ENCODE measurements at regions not wholly inside any gene's neighbourhood (a gene's known extent, or its start where the extent isn't known, plus 50 kb on each side); places are given as distances from the start of the nearest gene placed in this dataset.
A peak's percentile ranks its signal among the peaks of the same experiment; 100 is the strongest.

- Histone ChIP-seq H3K36me3 (ENCODE audit: control insufficient read depth, insufficient read depth, low read length) (no peaks in the 10 kb centered on the region), H3K4me1 (ENCODE audit: control insufficient read depth, insufficient read depth, low read length) (0 out of 2 replicates have a peak, but pooled peaks cover 1% of the 10 kb centered on the region), H3K27me3 (ENCODE audit: control insufficient read depth, insufficient read depth, low read length) (no peaks in the 10 kb centered on the region), H3K9me3 (ENCODE audit: control insufficient read depth, insufficient read depth, low read length) (no peaks in the 10 kb centered on the region), H3K27ac (ENCODE audit: low read length) (no peak overlapping the region), H3K4me3 (ENCODE audit: low read length) (no peak overlapping the region)
- DNase-seq (ENCODE audit: low read depth, low spot score): no peak
- no CpG with 5 or more reads among the region's 1 CpG for WGBS (ENCODE audit: insufficient coverage, insufficient read length)
Measured at GRCh38 chr14:22018890-22019289, 345.3 kb upstream of the OR4E1 start.

DNA sequence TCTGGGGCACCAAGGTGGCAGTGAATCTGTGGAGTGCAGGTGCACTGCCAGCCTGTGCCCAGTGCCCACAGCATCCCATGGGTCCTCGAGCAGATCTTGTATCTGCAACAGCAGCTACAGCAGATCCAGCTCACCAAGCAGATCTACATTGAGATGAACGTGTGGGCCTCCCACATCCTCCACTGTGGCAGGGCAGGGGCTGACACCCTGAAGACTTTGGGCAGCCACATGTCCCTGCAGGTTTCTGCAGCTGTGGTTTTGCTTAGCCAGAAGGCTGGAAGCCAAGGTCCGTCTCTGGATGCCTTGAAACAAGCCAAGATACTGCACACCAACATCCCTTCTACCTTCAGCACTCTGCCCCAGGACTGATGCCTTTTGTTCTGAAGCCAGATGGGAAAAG, 338.8 kb upstream of the OR4E1 start:
- no peaks in the 10 kb centered on the region for H3K4me1 ChIP-seq (ENCODE audit: control insufficient read depth, insufficient read depth, low read length)
- no peaks in the 10 kb centered on the region for H3K9me3 ChIP-seq (ENCODE audit: control insufficient read depth, insufficient read depth, low read length)
- no CpG with 5 or more reads among the region's 3 CpGs for WGBS (ENCODE audit: insufficient coverage, insufficient read length)
- DNase-seq (ENCODE audit: low read depth, low spot score): no peak
- H3K27me3 ChIP-seq (ENCODE audit: control insufficient read depth, insufficient read depth, low read length): no peaks in the 10 kb centered on the region
- H3K4me3 ChIP-seq (ENCODE audit: low read length): no peak overlapping the region
- no peak overlapping the region for H3K27ac ChIP-seq (ENCODE audit: low read length)
- H3K36me3 ChIP-seq (ENCODE audit: control insufficient read depth, insufficient read depth, low read length): no peaks in the 10 kb centered on the region

- H3K27ac ChIP-seq (ENCODE audit: low read length): no peak overlapping the region
- DNase-seq (ENCODE audit: low read depth, low spot score): no peak
- H3K4me1 ChIP-seq (ENCODE audit: control insufficient read depth, insufficient read depth, low read length): no peaks in the 10 kb centered on the region
- no peaks in the 10 kb centered on the region for H3K27me3 ChIP-seq (ENCODE audit: control insufficient read depth, insufficient read depth, low read length)
- no CpG with 5 or more reads among the region's 2 CpGs for WGBS (ENCODE audit: insufficient coverage, insufficient read length)
- H3K9me3 ChIP-seq (ENCODE audit: control insufficient read depth, insufficient read depth, low read length): no peaks in the 10 kb centered on the region
- no peaks in the 10 kb centered on the region for H3K36me3 ChIP-seq (ENCODE audit: control insufficient read depth, insufficient read depth, low read length)
- H3K4me3 ChIP-seq (ENCODE audit: low read length): no peak overlapping the region
Measured at GRCh38 chr14:22011253-22011642, 337.6 kb upstream of the OR4E1 start.

DNA sequence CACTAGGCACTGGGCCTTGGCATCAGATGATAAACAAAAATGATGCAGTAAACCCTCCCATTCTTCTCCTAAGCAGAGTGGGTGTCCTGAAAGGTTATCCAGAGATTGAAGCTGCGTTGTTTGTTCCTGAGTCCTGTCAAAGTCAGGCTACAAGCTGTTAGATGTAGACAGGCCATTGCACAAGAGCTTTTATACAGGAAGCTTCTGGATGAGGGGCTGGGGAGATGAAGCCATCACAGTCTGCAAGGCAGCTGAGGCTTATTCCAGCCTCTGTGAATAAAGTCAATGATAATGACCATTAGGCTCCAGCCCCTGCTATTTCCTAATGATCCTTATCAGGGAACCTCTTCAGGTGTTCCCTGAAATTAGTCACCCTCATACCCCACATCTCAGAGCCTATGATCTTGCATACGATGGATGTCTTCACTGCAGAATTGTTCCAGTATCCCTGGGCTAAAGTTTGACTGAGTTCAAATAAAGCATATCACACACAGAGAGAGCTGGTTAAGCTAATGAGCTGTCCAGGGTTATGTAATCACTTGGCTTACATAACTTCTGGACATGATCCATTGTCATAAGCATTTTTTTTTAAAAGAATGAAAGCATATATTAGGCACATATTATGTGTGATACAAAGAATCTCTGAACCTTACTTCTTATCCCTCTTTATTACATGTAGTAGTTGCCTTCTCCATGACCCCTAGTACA, 337.1 kb upstream of the OR4E1 start:
- Histone ChIP-seq H3K36me3 (ENCODE audit: control insufficient read depth, insufficient read depth, low read length) (no peaks in the 10 kb centered on the region), H3K4me3 (ENCODE audit: low read length) (no peak overlapping the region), H3K4me1 (ENCODE audit: control insufficient read depth, insufficient read depth, low read length) (no peaks in the 10 kb centered on the region), H3K27ac (ENCODE audit: low read length) (no peak overlapping the region), H3K27me3 (ENCODE audit: control insufficient read depth, insufficient read depth, low read length) (no peaks in the 10 kb centered on the region), H3K9me3 (ENCODE audit: control insufficient read depth, insufficient read depth, low read length) (no peaks in the 10 kb centered on the region)
- no peak for DNase-seq (ENCODE audit: low read depth, low spot score)
- no CpG with 5 or more reads among the region's 2 CpGs for WGBS (ENCODE audit: insufficient coverage, insufficient read length)

- WGBS (ENCODE audit: insufficient coverage, insufficient read length): no CpG with 5 or more reads among the region's 1 CpG
- H3K27me3 ChIP-seq (ENCODE audit: control insufficient read depth, insufficient read depth, low read length): no peaks in the 10 kb centered on the region
- DNase-seq (ENCODE audit: low read depth, low spot score): no peak
- no peak overlapping the region for H3K4me3 ChIP-seq (ENCODE audit: low read length)
- H3K9me3 ChIP-seq (ENCODE audit: control insufficient read depth, insufficient read depth, low read length): no peaks in the 10 kb centered on the region
- no peak overlapping the region for H3K27ac ChIP-seq (ENCODE audit: low read length)
- no peaks in the 10 kb centered on the region for H3K36me3 ChIP-seq (ENCODE audit: control insufficient read depth, insufficient read depth, low read length)
- no peaks in the 10 kb centered on the region for H3K4me1 ChIP-seq (ENCODE audit: control insufficient read depth, insufficient read depth, low read length)
Measured at GRCh38 chr14:22008766-22009165, 335.1 kb upstream of the OR4E1 start.

GRCh38 chr14:22007784-22008412, 334.3 kb upstream of the OR4E1 start:
- no peak for DNase-seq (ENCODE audit: low read depth, low spot score)
- WGBS (ENCODE audit: insufficient coverage, insufficient read length): no CpG with 5 or more reads among the region's 6 CpGs

DNA sequence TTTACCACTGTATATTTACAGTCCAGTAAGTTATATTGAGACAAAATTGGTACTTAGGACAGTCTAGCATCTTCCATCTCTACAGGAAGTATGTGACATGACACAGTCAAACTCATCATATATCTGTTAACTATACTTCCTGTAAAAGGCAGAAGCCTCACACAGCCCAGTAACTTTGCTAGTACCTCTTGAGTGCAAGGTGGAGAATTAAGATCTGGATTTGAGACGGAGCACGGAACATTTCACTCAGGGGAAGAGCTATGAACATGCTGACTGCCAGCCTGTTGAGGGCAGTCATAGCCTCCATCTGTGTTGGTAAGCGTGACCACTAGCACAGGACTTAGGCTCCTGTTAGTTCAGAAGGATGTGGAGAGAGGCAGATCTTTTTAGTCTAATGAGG, 333.7 kb upstream of the OR4E1 start:
- no peak overlapping the region for H3K4me3 ChIP-seq (ENCODE audit: low read length)
- no peak for DNase-seq (ENCODE audit: low read depth, low spot score)
- no CpG with 5 or more reads among the region's 3 CpGs for WGBS (ENCODE audit: insufficient coverage, insufficient read length)
- H3K27me3 ChIP-seq (ENCODE audit: control insufficient read depth, insufficient read depth, low read length): no peaks in the 10 kb centered on the region
- no peaks in the 10 kb centered on the region for H3K9me3 ChIP-seq (ENCODE audit: control insufficient read depth, insufficient read depth, low read length)
- H3K27ac ChIP-seq (ENCODE audit: low read length): no peak overlapping the region
- no peaks in the 10 kb centered on the region for H3K4me1 ChIP-seq (ENCODE audit: control insufficient read depth, insufficient read depth, low read length)
- no peaks in the 10 kb centered on the region for H3K36me3 ChIP-seq (ENCODE audit: control insufficient read depth, insufficient read depth, low read length)

More at GRCh38 chr14:22007784-22008412, 334.3 kb upstream of the OR4E1 start:
- Histone ChIP-seq H3K27ac (ENCODE audit: low read length) (no peak overlapping the region), H3K4me3 (ENCODE audit: low read length) (no peak overlapping the region), H3K36me3 (ENCODE audit: control insufficient read depth, insufficient read depth, low read length) (no peaks in the 10 kb centered on the region), H3K9me3 (ENCODE audit: control insufficient read depth, insufficient read depth, low read length) (no peaks in the 10 kb centered on the region), H3K27me3 (ENCODE audit: control insufficient read depth, insufficient read depth, low read length) (no peaks in the 10 kb centered on the region), H3K4me1 (ENCODE audit: control insufficient read depth, insufficient read depth, low read length) (no peaks in the 10 kb centered on the region)

DNA sequence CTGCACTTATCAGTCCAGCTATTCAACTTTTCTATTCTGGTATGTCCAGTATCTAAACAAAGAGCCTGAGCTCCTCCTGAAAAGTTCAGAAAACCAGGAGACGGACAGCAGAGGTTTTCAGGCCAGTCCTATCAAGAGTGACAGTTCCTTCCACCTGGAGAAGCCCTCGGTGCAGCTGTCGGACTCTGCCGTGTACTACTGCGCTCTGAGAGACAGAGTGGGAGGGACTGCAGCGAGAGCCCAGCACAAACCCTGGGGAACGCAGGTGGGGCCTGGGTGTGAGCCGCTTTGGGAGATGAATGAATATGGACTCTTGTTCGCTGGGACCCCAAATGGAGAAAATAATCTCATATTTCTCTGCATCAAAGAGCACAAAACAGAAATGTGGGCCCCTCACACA, 329.8 kb upstream of the OR4E1 start:
- H3K4me3 ChIP-seq (ENCODE audit: low read length): no peak overlapping the region
- H3K27ac ChIP-seq (ENCODE audit: low read length): no peak overlapping the region
- no peaks in the 10 kb centered on the region for H3K9me3 ChIP-seq (ENCODE audit: control insufficient read depth, insufficient read depth, low read length)
- no peak for DNase-seq (ENCODE audit: low read depth, low spot score)
- no peaks in the 10 kb centered on the region for H3K27me3 ChIP-seq (ENCODE audit: control insufficient read depth, insufficient read depth, low read length)
- no peaks in the 10 kb centered on the region for H3K36me3 ChIP-seq (ENCODE audit: control insufficient read depth, insufficient read depth, low read length)
- no peaks in the 10 kb centered on the region for H3K4me1 ChIP-seq (ENCODE audit: control insufficient read depth, insufficient read depth, low read length)
- no CpG with 5 or more reads among the region's 9 CpGs for WGBS (ENCODE audit: insufficient coverage, insufficient read length)

GRCh38 chr14:22002860-22003284, 329.3 kb upstream of the OR4E1 start:
- peak; percentile 50 for DNase-seq (ENCODE audit: low read depth, low spot score)
- WGBS (ENCODE audit: insufficient coverage, insufficient read length): no CpG with 5 or more reads among the region's 10 CpGs
- Histone ChIP-seq H3K9me3 (ENCODE audit: control insufficient read depth, insufficient read depth, low read length) (no peaks in the 10 kb centered on the region), H3K4me3 (ENCODE audit: low read length) (no peak overlapping the region), H3K4me1 (ENCODE audit: control insufficient read depth, insufficient read depth, low read length) (no peaks in the 10 kb centered on the region), H3K36me3 (ENCODE audit: control insufficient read depth, insufficient read depth, low read length) (no peaks in the 10 kb centered on the region), H3K27ac (ENCODE audit: low read length) (no peak overlapping the region), H3K27me3 (ENCODE audit: control insufficient read depth, insufficient read depth, low read length) (no peaks in the 10 kb centered on the region)

DNA sequence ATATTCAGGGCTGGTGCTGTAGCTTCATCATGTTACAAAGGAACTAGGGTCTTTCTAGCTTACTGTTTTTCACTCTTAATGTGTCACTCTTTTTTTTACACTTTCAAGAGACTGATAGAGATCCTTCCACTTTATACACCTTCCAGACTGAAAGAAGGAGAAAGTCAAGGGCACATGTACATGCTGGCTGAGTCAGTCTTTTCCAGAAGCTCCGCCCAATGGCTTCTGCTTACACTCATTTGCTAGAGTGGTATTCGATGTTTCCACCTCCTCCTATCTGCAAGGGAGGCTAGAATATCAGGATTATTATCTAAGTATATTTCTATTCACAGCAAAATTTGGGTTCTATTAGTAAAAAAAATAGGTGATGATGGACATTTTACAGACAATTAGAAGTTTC, 325.8 kb upstream of the OR4E1 start:
- H3K4me3 ChIP-seq (ENCODE audit: low read length): no peak overlapping the region
- no peaks in the 10 kb centered on the region for H3K36me3 ChIP-seq (ENCODE audit: control insufficient read depth, insufficient read depth, low read length)
- no peak for DNase-seq (ENCODE audit: low read depth, low spot score)
- no peaks in the 10 kb centered on the region for H3K27me3 ChIP-seq (ENCODE audit: control insufficient read depth, insufficient read depth, low read length)
- no peak overlapping the region for H3K27ac ChIP-seq (ENCODE audit: low read length)
- no CpG with 5 or more reads among the region's 2 CpGs for WGBS (ENCODE audit: insufficient coverage, insufficient read length)
- H3K4me1 ChIP-seq (ENCODE audit: control insufficient read depth, insufficient read depth, low read length): no peaks in the 10 kb centered on the region
- H3K9me3 ChIP-seq (ENCODE audit: control insufficient read depth, insufficient read depth, low read length): no peaks in the 10 kb centered on the region

GRCh38 chr14:21997300-21997699, 323.7 kb upstream of the OR4E1 start:
- H3K4me3 ChIP-seq (ENCODE audit: low read length): no peak overlapping the region
- H3K9me3 ChIP-seq (ENCODE audit: control insufficient read depth, insufficient read depth, low read length): no peaks in the 10 kb centered on the region
- WGBS (ENCODE audit: insufficient coverage, insufficient read length): no CpG with 5 or more reads among the region's 3 CpGs
- no peaks in the 10 kb centered on the region for H3K36me3 ChIP-seq (ENCODE audit: control insufficient read depth, insufficient read depth, low read length)
- H3K27me3 ChIP-seq (ENCODE audit: control insufficient read depth, insufficient read depth, low read length): no peaks in the 10 kb centered on the region
- no peak overlapping the region for H3K27ac ChIP-seq (ENCODE audit: low read length)
- no peaks in the 10 kb centered on the region for H3K4me1 ChIP-seq (ENCODE audit: control insufficient read depth, insufficient read depth, low read length)
- peak; percentile 41 for DNase-seq (ENCODE audit: low read depth, low spot score)

Data from iPS DF 6.9 (cell line).